ENCODE measurements at regions not wholly inside any gene's neighbourhood (a gene's known extent, or its start where the extent isn't known, plus 50 kb on each side); places are given as distances from the start of the nearest gene placed in this dataset.
"Not testable (repeated sequence)": the region's sequence is repeated elsewhere in the genome, so short reads cannot be mapped to it uniquely, and the experiment has no call there.

DNA sequence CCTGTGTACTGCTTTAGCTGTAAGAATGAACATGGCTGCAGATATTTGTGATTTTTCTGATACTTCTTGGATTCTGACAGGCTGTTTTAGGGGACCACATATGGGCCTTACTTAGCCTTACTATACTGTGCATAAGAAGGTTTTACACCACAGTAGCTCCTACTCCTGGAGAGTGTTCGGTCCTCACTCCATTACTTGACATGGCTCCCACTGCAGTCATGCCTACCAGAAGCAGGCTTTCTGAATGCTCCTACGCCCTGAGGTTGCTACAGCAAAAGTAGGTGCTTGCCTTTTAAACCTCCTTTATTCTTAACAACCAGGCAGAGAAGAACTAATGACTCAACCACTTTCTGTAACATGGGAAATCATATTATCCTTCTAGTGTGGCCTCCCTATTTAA lies 125.2 kb upstream of the MAP2 start:
- DNase-seq (ENCODE audit: extremely low read depth, insufficient read length): no peak
- H3K27me3 ChIP-seq (replicated peaks; ENCODE audit: control insufficient read depth, insufficient read depth, low read length): no peaks in the 10 kb centered on the region
- no peak overlapping the region for H3K4me3 ChIP-seq (replicated peaks; ENCODE audit: low read depth, low read length)
- TF ChIP-seq, protein P1, sequence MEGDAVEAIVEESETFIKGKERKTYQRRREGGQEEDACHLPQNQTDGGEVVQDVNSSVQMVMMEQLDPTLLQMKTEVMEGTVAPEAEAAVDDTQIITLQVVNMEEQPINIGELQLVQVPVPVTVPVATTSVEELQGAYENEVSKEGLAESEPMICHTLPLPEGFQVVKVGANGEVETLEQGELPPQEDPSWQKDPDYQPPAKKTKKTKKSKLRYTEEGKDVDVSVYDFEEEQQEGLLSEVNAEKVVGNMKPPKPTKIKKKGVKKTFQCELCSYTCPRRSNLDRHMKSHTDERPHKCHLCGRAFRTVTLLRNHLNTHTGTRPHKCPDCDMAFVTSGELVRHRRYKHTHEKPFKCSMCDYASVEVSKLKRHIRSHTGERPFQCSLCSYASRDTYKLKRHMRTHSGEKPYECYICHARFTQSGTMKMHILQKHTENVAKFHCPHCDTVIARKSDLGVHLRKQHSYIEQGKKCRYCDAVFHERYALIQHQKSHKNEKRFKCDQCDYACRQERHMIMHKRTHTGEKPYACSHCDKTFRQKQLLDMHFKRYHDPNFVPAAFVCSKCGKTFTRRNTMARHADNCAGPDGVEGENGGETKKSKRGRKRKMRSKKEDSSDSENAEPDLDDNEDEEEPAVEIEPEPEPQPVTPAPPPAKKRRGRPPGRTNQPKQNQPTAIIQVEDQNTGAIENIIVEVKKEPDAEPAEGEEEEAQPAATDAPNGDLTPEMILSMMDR (IDR thresholded peaks at IDR 0.05; ENCODE audit: insufficient read depth, low read length, poor library complexity, severe bottlenecking): no peak
- H3K36me3 ChIP-seq (ENCODE audit: control insufficient read depth, insufficient read depth, low read length): no peaks in the 10 kb centered on the region

DNA sequence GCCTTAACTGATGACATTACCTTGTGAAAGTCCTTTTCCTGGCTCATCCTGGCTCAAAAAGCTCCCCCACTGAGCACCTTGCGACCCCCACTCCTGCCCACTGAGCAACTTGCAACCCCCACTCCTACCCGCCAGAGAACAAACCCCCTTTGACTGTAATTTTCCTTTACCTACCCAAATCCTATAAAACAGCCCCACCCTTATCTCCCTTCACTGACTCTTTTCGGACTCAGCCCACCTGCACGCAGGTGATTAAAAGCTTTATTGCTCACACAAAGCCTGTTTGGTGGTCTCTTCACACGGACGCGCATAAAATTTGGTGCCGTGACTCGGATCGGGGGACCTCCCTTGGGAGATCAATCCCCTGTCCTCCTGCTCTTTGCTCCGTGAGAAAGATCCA lies 124.4 kb upstream of the MAP2 start:
- not testable (repeated sequence) for H3K36me3 ChIP-seq (ENCODE audit: control insufficient read depth, insufficient read depth, low read length); H3K27me3 ChIP-seq (replicated peaks; ENCODE audit: control insufficient read depth, insufficient read depth, low read length); H3K4me3 ChIP-seq (replicated peaks; ENCODE audit: low read depth, low read length); DNase-seq (ENCODE audit: extremely low read depth, insufficient read length)

DNA sequence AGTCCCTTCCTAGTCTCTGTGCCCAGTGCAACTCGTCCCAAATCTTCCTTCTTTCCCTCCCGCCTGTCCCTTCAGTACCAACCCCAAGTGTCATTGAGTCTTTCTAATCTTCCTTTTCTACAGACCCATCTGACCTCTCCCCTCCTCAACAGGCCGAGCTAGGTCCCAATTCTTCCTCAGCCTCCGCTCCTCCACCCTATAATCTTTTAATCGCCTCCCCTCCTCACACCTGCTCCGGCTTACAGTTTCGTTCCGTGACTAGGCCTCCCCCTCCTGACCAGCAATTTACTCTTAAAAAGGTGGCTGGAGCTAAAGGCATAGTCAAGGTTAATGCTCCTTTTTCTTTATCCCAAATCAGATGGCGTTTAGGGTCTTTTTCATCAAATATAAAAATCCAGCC lies 123.1 kb upstream of the MAP2 start:
- H3K36me3 ChIP-seq (ENCODE audit: control insufficient read depth, insufficient read depth, low read length); H3K27me3 ChIP-seq (replicated peaks; ENCODE audit: control insufficient read depth, insufficient read depth, low read length); H3K4me3 ChIP-seq (replicated peaks; ENCODE audit: low read depth, low read length); DNase-seq (ENCODE audit: extremely low read depth, insufficient read length): not testable (repeated sequence)

DNA sequence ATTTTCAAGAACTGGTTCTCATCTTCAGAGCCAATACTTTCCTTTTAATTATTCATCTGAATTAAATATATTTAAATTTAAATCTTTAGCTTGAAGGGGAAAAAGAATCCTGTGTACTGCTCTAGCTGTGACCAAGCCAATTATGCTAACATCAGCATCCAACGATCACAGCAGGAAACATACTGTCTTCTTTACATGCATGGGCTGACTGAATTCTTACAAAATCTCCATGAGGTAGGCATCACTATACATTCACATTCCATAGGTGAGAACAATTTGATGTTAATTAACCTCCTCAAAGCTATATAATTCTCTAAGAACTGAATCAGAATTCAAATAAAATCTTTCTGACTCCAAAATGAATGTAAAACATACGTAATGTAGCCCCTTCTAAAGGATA lies 118.8 kb upstream of the MAP2 start:
- Histone ChIP-seq H3K27me3 (replicated peaks; ENCODE audit: control insufficient read depth, insufficient read depth, low read length) (no peaks in the 10 kb centered on the region), H3K4me3 (replicated peaks; ENCODE audit: low read depth, low read length) (no peak overlapping the region), H3K36me3 (ENCODE audit: control insufficient read depth, insufficient read depth, low read length) (no peaks in the 10 kb centered on the region)
- TF ChIP-seq, protein P1 (IDR thresholded peaks at IDR 0.05; ENCODE audit: insufficient read depth, low read length, poor library complexity, severe bottlenecking): no peak
- DNase-seq (ENCODE audit: extremely low read depth, insufficient read length): no peak

DNA sequence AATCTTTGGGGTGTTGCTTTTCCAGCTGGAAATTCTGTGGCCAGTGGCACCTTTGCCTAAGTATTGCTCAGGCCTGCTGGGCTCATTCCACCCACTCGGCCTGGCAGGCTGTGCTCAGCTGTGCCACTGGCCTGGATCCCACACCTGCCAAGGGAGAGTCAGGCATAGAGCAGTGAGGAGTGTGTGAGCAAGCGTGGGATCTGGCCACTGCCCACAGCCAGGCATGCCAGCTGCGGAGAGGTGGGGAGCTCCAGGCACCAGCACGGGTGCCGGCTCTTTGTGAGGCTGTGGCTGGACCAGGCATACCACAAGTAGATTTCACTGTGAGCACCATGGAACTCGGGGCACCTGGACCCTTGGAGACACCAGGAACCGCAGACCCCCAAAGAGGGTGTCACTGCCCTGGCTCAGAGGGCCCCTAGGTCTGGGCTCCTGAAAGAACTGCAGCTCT lies 118.1 kb upstream of the MAP2 start:
- Histone ChIP-seq H3K27me3 (replicated peaks; ENCODE audit: control insufficient read depth, insufficient read depth, low read length) (no peaks in the 10 kb centered on the region), H3K36me3 (ENCODE audit: control insufficient read depth, insufficient read depth, low read length) (no peaks in the 10 kb centered on the region), H3K4me3 (replicated peaks; ENCODE audit: low read depth, low read length) (no peak overlapping the region)
- no peak for DNase-seq (ENCODE audit: extremely low read depth, insufficient read length)
- TF ChIP-seq, protein P1 (IDR thresholded peaks at IDR 0.05; ENCODE audit: insufficient read depth, low read length, poor library complexity, severe bottlenecking): no peak

DNA sequence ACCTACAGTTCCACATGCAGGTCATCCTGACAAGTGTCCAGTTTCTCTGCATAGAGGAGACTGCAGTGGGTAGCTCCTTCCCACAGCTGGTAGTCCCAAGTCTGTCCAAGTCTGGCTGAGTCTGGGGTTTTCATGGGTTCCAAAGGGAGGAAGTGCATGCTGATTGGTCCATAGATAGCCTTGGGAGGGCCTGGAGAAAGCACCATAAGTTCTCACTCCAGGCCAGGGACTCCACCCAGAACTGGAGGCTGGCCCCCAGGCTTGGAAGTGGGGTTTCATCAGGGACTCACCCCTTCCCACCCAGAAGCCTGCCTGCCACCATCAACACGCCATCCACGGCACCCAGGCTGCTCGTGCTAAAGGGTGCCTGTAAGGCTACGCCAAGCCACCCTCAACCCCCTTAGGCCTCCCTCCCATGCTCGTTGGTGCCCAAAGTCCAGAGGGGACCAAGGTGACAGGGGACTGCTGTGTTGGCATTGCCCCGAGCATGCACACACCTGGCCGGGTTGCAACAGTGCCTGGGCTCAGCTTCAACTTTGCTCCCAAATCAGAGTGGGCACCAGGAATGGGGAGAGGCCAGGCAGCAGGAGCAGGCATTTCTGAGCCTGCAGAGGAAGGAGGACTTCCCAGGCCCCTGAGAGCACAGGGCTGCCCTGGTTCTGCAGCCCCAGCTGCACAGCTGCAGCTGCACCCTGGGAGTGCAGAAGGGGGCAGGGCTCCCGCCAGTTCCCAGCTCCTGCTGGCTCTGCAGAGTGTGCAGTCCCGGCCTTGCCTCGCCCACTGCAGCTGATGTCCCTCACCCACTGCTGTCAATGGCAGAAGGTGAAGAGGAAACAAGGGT lies 116.5 kb upstream of the MAP2 start:
- no peaks in the 10 kb centered on the region for H3K27me3 ChIP-seq (replicated peaks; ENCODE audit: control insufficient read depth, insufficient read depth, low read length)
- no peak for DNase-seq (ENCODE audit: extremely low read depth, insufficient read length)
- H3K36me3 ChIP-seq (ENCODE audit: control insufficient read depth, insufficient read depth, low read length): no peaks in the 10 kb centered on the region
- no peak overlapping the region for H3K4me3 ChIP-seq (replicated peaks; ENCODE audit: low read depth, low read length)
- TF ChIP-seq, protein P1 (IDR thresholded peaks at IDR 0.05; ENCODE audit: insufficient read depth, low read length, poor library complexity, severe bottlenecking): no peak

DNA sequence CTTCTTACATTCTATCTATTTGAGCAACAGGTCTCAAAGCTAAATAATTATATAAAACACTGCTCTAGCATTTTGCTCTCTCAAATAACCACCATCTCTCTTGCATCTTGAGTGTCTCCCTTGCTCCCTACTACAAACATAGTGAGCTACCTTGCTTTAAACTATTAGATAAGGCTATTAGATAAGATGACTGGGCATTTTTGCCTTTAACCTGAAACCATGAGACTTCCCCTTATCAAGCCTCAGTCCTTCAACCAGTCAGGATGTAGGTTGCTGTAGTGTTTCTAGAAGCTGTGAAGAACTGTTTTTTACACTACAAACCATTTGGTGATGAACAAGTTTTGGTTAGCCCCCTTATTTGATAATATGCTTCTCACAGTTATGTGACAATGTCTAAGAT lies 115.4 kb upstream of the MAP2 start:
- TF ChIP-seq, protein P1 (IDR thresholded peaks at IDR 0.05; ENCODE audit: insufficient read depth, low read length, poor library complexity, severe bottlenecking): no peak

More for the DNA sequence above, 115.4 kb upstream of the MAP2 start:
- no peaks in the 10 kb centered on the region for H3K27me3 ChIP-seq (replicated peaks; ENCODE audit: control insufficient read depth, insufficient read depth, low read length)
- no peak for DNase-seq (ENCODE audit: extremely low read depth, insufficient read length)
- H3K4me3 ChIP-seq (replicated peaks; ENCODE audit: low read depth, low read length): no peak overlapping the region
- no peaks in the 10 kb centered on the region for H3K36me3 ChIP-seq (ENCODE audit: control insufficient read depth, insufficient read depth, low read length)
